Neural crest cell (in vitro differentiated cells): ENCODE measurements at regions not wholly inside any gene's neighbourhood (a gene's known extent, or its start where the extent isn't known, plus 50 kb on each side); places are given as distances from the start of the nearest gene placed in this dataset.

ENCODE experiments used
- DNase-seq: peaks from one replicate; pipeline ENCODE4 v3.0.0; 2021; ENCODE audit warnings: low read depth, mixed read lengths, low spot score
- H3K27ac Mint-ChIP-seq: one replicate; pipeline ENCODE4 v1.8.0; 2021; ENCODE audit warnings: mild to moderate bottlenecking, mixed read lengths; ENCODE audit not compliant: unreplicated experiment
- H3K27me3 Mint-ChIP-seq: 2 replicates; pipeline ENCODE4 v1.8.0; 2021; ENCODE audit warnings: low read depth, mild to moderate bottlenecking, mixed read lengths
- H3K36me3 Mint-ChIP-seq: 2 replicates; pipeline ENCODE4 v1.8.0; 2021; ENCODE audit warnings: low read depth, mild to moderate bottlenecking, mixed read lengths
- H3K4me1 Mint-ChIP-seq: 2 replicates; pipeline ENCODE4 v1.8.0; 2021; ENCODE audit warnings: mixed read lengths
- H3K4me3 Mint-ChIP-seq: one replicate; pipeline ENCODE4 v1.8.0; 2021; ENCODE audit warnings: mild to moderate bottlenecking, mixed read lengths
- H3K9me3 Mint-ChIP-seq: 2 replicates; pipeline ENCODE4 v1.8.0; 2021; ENCODE audit warnings: mixed read lengths
- TF ChIP-seq, protein P1 (sequence below): fragments of 200-600 bp; sonication (generic); conservative IDR thresholded peaks from 2 replicates; pipeline ENCODE4 v1.5.0; 2021; ENCODE audit warnings: antibody characterized with exemption, mild to moderate bottlenecking

DNA sequence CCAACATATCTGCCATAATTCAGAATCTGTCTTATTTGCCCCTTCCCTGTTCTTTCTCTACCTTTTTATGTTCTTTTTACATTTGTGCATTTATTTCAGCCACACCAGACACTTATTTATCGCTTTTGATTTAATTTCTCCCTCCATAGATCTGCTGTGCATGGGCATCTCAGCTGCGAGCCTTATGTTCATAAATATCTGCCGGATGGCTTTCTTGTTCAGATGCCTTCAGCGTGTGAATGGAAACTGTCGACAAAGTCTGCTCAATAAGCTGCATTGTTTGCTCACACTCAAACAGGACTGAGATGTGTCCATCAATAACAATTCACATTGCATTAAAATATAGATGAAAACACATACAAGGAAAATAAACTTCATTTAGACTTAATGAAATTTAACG, 374.6 kb upstream of the FAT3 start:
- TF ChIP-seq, protein P1, sequence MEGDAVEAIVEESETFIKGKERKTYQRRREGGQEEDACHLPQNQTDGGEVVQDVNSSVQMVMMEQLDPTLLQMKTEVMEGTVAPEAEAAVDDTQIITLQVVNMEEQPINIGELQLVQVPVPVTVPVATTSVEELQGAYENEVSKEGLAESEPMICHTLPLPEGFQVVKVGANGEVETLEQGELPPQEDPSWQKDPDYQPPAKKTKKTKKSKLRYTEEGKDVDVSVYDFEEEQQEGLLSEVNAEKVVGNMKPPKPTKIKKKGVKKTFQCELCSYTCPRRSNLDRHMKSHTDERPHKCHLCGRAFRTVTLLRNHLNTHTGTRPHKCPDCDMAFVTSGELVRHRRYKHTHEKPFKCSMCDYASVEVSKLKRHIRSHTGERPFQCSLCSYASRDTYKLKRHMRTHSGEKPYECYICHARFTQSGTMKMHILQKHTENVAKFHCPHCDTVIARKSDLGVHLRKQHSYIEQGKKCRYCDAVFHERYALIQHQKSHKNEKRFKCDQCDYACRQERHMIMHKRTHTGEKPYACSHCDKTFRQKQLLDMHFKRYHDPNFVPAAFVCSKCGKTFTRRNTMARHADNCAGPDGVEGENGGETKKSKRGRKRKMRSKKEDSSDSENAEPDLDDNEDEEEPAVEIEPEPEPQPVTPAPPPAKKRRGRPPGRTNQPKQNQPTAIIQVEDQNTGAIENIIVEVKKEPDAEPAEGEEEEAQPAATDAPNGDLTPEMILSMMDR = no peak
- no peak overlapping the region for H3K4me3 Mint-ChIP-seq
- no peaks in the 10 kb centered on the region for H3K36me3 Mint-ChIP-seq
- no peak overlapping the region for H3K27ac Mint-ChIP-seq
- no peak for DNase-seq
- H3K27me3 Mint-ChIP-seq = no peaks in the 10 kb centered on the region
- H3K9me3 Mint-ChIP-seq = no peaks in the 10 kb centered on the region
- H3K4me1 Mint-ChIP-seq = peaks cover 25% of the 10 kb centered on the region

DNA sequence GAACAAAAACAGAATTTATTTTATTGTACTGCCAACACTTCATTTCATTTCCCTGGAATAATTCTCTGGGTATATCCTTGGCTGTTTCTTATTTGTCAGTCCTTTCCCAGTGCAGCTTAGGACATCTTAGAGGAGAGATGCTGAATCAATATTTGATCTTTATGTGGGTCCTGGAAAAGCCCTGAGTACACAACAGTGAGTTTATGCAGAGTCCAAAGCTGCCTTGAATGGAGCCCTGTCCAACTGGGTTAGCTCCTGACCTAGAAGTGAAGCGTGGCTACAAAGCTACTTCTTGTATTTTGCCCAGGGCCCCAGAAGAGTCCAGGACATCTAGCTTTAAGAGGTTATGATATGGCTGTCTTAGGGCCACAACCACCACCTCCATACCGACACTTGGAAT, 378.0 kb upstream of the FAT3 start:
- Mint-ChIP-seq H3K27ac (no peak overlapping the region), H3K4me1 (peaks cover 25% of the 10 kb centered on the region), H3K36me3 (no peaks in the 10 kb centered on the region), H3K27me3 (no peaks in the 10 kb centered on the region), H3K9me3 (no peaks in the 10 kb centered on the region), H3K4me3 (no peak overlapping the region)
- TF ChIP-seq, protein P1 = no peak
- DNase-seq = no peak

DNA sequence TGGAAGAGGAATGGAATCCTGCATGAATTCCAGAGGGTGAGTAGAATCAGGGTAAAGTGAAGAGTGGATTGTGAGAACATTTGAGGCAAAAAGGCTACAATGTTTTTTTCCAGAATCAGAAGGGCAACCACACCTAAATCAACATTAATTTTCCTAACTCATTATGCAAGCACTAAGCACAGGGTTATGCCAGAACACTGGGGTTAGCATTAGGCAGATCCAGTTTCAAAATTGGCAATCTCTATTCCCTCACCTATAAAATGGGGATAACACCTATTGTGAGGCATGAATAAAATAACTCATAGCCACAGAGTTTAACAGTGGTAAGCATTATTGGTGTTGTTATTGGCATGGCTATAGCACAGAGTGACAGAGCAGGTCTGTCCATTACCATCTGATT, 378.6 kb upstream of the FAT3 start:
- TF ChIP-seq, protein P1 = no peak
- no peaks in the 10 kb centered on the region for H3K27me3 Mint-ChIP-seq
- H3K36me3 Mint-ChIP-seq = no peaks in the 10 kb centered on the region
- H3K4me3 Mint-ChIP-seq = no peak overlapping the region
- no peaks in the 10 kb centered on the region for H3K9me3 Mint-ChIP-seq
- DNase-seq = no peak
- H3K4me1 Mint-ChIP-seq = peaks cover 18% of the 10 kb centered on the region
- no peak overlapping the region for H3K27ac Mint-ChIP-seq

DNA sequence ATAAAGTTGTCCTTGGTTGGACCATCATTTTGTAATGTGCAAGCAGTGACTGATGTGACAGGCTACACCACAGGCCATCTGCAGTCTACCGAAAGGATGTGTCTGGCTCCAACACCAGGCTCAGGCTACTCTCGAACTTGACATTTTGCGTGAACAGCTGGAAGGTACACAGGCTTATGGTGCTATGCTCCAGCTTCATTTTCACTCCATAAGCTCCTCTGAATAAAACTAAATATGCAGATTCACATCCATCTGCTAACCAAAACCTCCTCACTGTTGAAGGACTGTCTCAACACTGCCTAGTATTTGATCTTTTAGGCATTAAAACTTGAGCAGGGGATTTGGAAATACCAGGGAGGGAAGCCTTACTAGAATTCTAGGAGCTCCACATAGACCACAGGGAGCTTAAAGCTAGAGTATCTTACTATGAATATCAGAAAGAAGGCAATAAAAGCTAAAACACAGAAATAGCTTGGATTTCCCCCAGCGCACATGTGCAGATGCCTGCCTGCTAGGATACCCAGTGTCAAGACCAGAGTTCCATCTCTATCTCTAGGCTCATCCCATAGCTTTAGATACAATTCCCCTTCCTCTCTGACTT, 383.9 kb upstream of the FAT3 start:
- Mint-ChIP-seq H3K4me1 (no peaks in the 10 kb centered on the region), H3K36me3 (no peaks in the 10 kb centered on the region), H3K27me3 (no peaks in the 10 kb centered on the region), H3K9me3 (no peaks in the 10 kb centered on the region), H3K27ac (no peak overlapping the region), H3K4me3 (no peak overlapping the region)
- DNase-seq = no peak
- TF ChIP-seq, protein P1 = no peak

DNA sequence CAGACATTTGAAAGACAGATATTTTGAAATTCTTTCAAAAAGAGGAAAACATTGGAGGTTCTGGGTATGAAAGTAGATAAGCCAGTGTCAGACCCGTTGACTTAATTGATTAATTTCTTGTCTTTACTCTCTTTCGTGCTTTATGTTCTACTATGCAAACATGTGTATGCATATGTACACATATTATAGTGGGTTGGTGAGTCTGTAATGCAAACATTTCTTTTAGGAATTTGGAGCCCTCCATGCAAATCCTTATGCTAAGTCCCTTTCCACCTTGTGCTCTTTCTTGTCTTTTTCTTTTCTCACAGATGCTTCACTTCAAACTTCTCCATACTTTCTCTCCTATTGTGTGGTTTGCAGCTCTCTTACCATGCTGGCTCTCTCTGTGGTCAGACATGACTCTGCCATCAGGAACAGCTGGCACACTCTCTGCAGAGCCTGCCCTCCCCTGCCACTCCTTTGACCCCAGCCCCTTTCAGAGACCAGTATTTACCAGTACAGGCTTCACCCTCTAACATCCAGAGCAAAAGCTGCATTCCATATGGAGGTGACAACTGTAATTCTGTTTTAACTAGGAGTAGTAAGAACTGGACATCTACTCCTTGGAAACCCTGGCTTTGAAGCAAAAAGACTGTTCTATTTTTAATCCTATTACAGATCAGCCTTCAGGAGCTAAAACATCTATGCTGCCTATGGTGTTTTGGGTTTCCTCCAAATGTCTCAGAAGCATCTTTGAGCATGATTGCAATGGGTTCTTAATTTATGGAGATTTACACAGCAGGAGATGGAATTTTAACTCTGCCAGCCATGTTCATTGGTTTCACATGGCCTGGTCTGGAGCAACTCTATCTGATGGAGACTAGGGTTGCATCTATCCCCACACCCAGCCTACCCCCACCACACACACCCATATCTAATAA, 386.9 kb upstream of the FAT3 start:
- H3K4me3 Mint-ChIP-seq = no peak overlapping the region

More for the DNA sequence above, 386.9 kb upstream of the FAT3 start:
- no peaks in the 10 kb centered on the region for H3K27me3 Mint-ChIP-seq
- H3K4me1 Mint-ChIP-seq = no peaks in the 10 kb centered on the region
- no peak for DNase-seq
- H3K9me3 Mint-ChIP-seq = peaks cover 2% of the 10 kb centered on the region
- no peaks in the 10 kb centered on the region for H3K36me3 Mint-ChIP-seq
- peak overlapping the region; percentile 40 for H3K27ac Mint-ChIP-seq
- TF ChIP-seq, protein P1 = no peak
